HepG2 (cell line): ENCODE measurements at regions not wholly inside any gene's neighbourhood (a gene's known extent, or its start where the extent isn't known, plus 50 kb on each side); places are given as distances from the start of the nearest gene placed in this dataset.

Experiments used
- AGO1 ChIP-seq: fragments of 200-400 bp; formaldehyde crosslinking; IDR thresholded peaks from 2 replicates; pipeline ENCODE4 v1.6.1; 2017; ENCODE audit warnings: mild to moderate bottlenecking, low read depth, low read length, moderate library complexity; ENCODE audit not compliant: poor library complexity, severe bottlenecking
- ASH2L ChIP-seq: fragments of 300-600, 200-600 bp; sonication (generic); IDR thresholded peaks from 2 replicates; pipeline ENCODE4 v1.7.0; 2017; ENCODE audit warnings: low read depth, mild to moderate bottlenecking, moderate library complexity, mixed read lengths, low read length; ENCODE audit not compliant: insufficient read length
- CREB3 ChIP-seq: sonication (generic); formaldehyde crosslinking; IDR thresholded peaks from 2 replicates; pipeline ENCODE4 v1.5.0; 2020; ENCODE audit warnings: missing genetic modification reagents
- FOXK2 ChIP-seq: fragments of 450-650 bp; IDR thresholded peaks from 2 replicates; pipeline ENCODE4 v1.6.1; 2016
- HMG20A ChIP-seq: IDR thresholded peaks from 2 replicates; pipeline ENCODE4 v1.6.1; 2016; ENCODE audit warnings: borderline replicate concordance
- HNRNPL ChIP-seq: fragments of 200-400 bp; formaldehyde crosslinking; IDR thresholded peaks from 2 replicates; pipeline ENCODE4 v1.6.1; 2017; ENCODE audit warnings: mild to moderate bottlenecking, low read depth, low read length
- KAT7 ChIP-seq: IDR thresholded peaks from 2 replicates; pipeline ENCODE4 v1.6.1; 2018; ENCODE audit warnings: borderline replicate concordance, missing compliant biosample characterization
- KDM5B ChIP-seq: sonication (generic); formaldehyde crosslinking; IDR thresholded peaks from 2 replicates; pipeline ENCODE4 v1.4.0; 2020; ENCODE audit warnings: missing genetic modification reagents, mild to moderate bottlenecking, borderline replicate concordance
- KLF6 ChIP-seq: IDR thresholded peaks from 2 replicates; pipeline ENCODE4 v1.8.0; 2016; ENCODE audit warnings: missing biosample characterization, missing genetic modification reagents
- NFE2 ChIP-seq: sonication (generic); formaldehyde crosslinking; IDR thresholded peaks from 2 replicates; pipeline ENCODE4 v1.4.0; 2020; ENCODE audit warnings: missing genetic modification reagents
- POGK ChIP-seq: sonication (generic); formaldehyde crosslinking; conservative IDR thresholded peaks from 2 replicates; pipeline ENCODE4 v1.8.0; 2022; ENCODE audit warnings: mild to moderate bottlenecking, moderate library complexity, missing genetic modification reagents
- PRDM4 ChIP-seq: sonication (generic); formaldehyde crosslinking; IDR thresholded peaks from 2 replicates; pipeline ENCODE4 v1.9.0; 2021; ENCODE audit warnings: missing genetic modification reagents, borderline replicate concordance
- RXRA ChIP-seq: sonication (generic); formaldehyde crosslinking; IDR thresholded peaks from 2 replicates; pipeline ENCODE4 v1.5.1; 2020; ENCODE audit warnings: missing genetic modification reagents
- RXRB ChIP-seq: IDR thresholded peaks from 2 replicates; pipeline ENCODE4 v1.6.1; 2016; ENCODE audit warnings: borderline replicate concordance, missing genetic modification reagents, missing compliant biosample characterization
- SIN3B ChIP-seq: fragments of 150-350 bp; IDR thresholded peaks from 2 replicates; pipeline ENCODE4 v1.6.1; 2014; ENCODE audit warnings: low read length
- SPEN ChIP-seq: sonication (generic); formaldehyde crosslinking; IDR thresholded peaks from 2 replicates; pipeline ENCODE4 v1.5.1; 2020; ENCODE audit warnings: low read depth, mild to moderate bottlenecking, missing genetic modification reagents
- U2AF1 ChIP-seq: fragments of 200-400 bp; formaldehyde crosslinking; optimal IDR thresholded peaks from 2 replicates; pipeline ENCODE3; 2017; ENCODE audit warnings: mild to moderate bottlenecking, low read depth, low read length
- ZGPAT ChIP-seq: IDR thresholded peaks from 2 replicates; pipeline ENCODE4 v1.6.1; 2016; ENCODE audit warnings: mild to moderate bottlenecking
- ZNF367 ChIP-seq: sonication (generic); formaldehyde crosslinking; IDR thresholded peaks from 2 replicates; pipeline ENCODE4 v1.4.0; 2020; ENCODE audit warnings: missing genetic modification reagents, borderline replicate concordance
- ZNF670 ChIP-seq: sonication (generic); formaldehyde crosslinking; IDR thresholded peaks from 2 replicates; pipeline ENCODE4 v1.8.0; 2022; ENCODE audit warnings: mild to moderate bottlenecking, missing genetic modification reagents, borderline replicate concordance
- ZNF780A ChIP-seq: sonication (generic); formaldehyde crosslinking; IDR thresholded peaks from 2 replicates; pipeline ENCODE4 v1.8.0; 2022; ENCODE audit warnings: mild to moderate bottlenecking, missing genetic modification reagents, moderate library complexity
- ZNF83 ChIP-seq: sonication (generic); formaldehyde crosslinking; IDR thresholded peaks from 2 replicates; pipeline ENCODE4 v1.4.0; 2020; ENCODE audit warnings: missing genetic modification reagents, mild to moderate bottlenecking, borderline replicate concordance
- ZSCAN29 ChIP-seq: sonication (generic); formaldehyde crosslinking; conservative IDR thresholded peaks from 2 replicates; pipeline ENCODE4 v1.4.0; 2020; ENCODE audit warnings: mild to moderate bottlenecking, missing genetic modification reagents

GRCh38 chr9:36487482-36488388 lies 85.0 kb upstream of the MELK start (continued):
- 0 out of 2 replicates have a peak, but pooled peaks have one; percentile 22 for TF ChIP-seq ZNF780A (CRISPR knock-in tag)
- TF ChIP-seq SPEN, result peak; percentile 38; the same call in 1 of the 2 replicates
- no peak for TF ChIP-seq PRDM4 (CRISPR knock-in tag)
- no peak for TF ChIP-seq AGO1
- peak; percentile 55; the same call in 1 of the 2 replicates for TF ChIP-seq KDM5B
- TF ChIP-seq SIN3B, result no peak
- no peak for TF ChIP-seq RXRA (CRISPR knock-in tag)
- no peak for TF ChIP-seq NFE2 (CRISPR knock-in tag)
- TF ChIP-seq ASH2L, result peak; percentile 59
- 0 out of 2 replicates have a peak, but pooled peaks have one; percentile 34 for TF ChIP-seq ZSCAN29
- no peak for TF ChIP-seq FOXK2
- TF ChIP-seq RXRB (CRISPR knock-in tag), result no peak
- peak; percentile 38; the same call in 1 of the 2 replicates for TF ChIP-seq ZGPAT (CRISPR knock-in tag)
- TF ChIP-seq POGK (CRISPR knock-in tag), result 0 out of 2 replicates have a peak, but pooled peaks have one; percentile 29
- no peak for TF ChIP-seq HNRNPL
- TF ChIP-seq ZNF670 (CRISPR knock-in tag), result 0 out of 2 replicates have a peak, but pooled peaks have one; percentile 51
- TF ChIP-seq HMG20A (CRISPR knock-in tag), result no peak
- TF ChIP-seq U2AF1, result no peak
- peak; percentile 71; the same call in 1 of the 2 replicates for TF ChIP-seq KAT7 (CRISPR knock-in tag)
- no peak for TF ChIP-seq ZNF83 (CRISPR knock-in tag)
- 0 out of 2 replicates have a peak, but pooled peaks have one; percentile 57 for TF ChIP-seq KLF6 (CRISPR knock-in tag)
- TF ChIP-seq CREB3, result no peak
- TF ChIP-seq ZNF367 (CRISPR knock-in tag), result no peak
